Endothelial cell of umbilical vein (primary cell): ENCODE measurements at regions not wholly inside any gene's neighbourhood (a gene's known extent, or its start where the extent isn't known, plus 50 kb on each side); places are given as distances from the start of the nearest gene placed in this dataset.

ENCODE experiments used
- BruUV-seq: library from RNA; stranded (reverse); fragments of 400-500 nt; replicated peaks from 2 replicates; lab custom pipeline; 2021; lab: Mats Ljungman, UMichigan
- CTCF ChIA-PET: fragments of 300-600, 350-600 bp; sonication (Branson Sonifier 250); formaldehyde crosslinking; loops from one replicate; lab custom pipeline; 2021; ENCODE audit warnings: antibody characterized with exemption, inconsistent platforms; lab: Charles Lee
- POLR2A ChIA-PET: fragments of 300-600, 350-600 bp; sonication (Branson Sonifier 250); formaldehyde crosslinking; loops from one replicate; lab custom pipeline; 2021; ENCODE audit warnings: antibody characterized with exemption, inconsistent platforms; lab: Charles Lee
- DNase-seq: peaks from one replicate; pipeline ENCODE4 v3.0.0-alpha.2; 2011; ENCODE audit warnings: low read depth, low spot score
- FAIRE-seq: peaks from 2 replicates; lab custom pipeline; 2011; peaks lifted over from hg19 to GRCh38; lab: Jason Lieb, UNC
- H2AFZ ChIP-seq: 2 replicates; pipeline ENCODE4 v1.6.0; 2012; ENCODE audit warnings: low read depth, low read length, control low read depth, inconsistent platforms
- H3K27ac ChIP-seq: 2 replicates; pipeline ENCODE4 v1.5.1; 2011; ENCODE audit warnings: low read depth, mild to moderate bottlenecking, control low read depth, low read length, moderate library complexity; ENCODE audit not compliant: insufficient read depth
- H3K27me3 ChIP-seq, 2 experiments: 2 replicates each; pipeline versions ENCODE4 v1.6.0 to v1.6.1; 2011; ENCODE audit warnings: low read length in 2 of 2, mixed read lengths in 1 of 2; ENCODE audit not compliant: control insufficient read depth in 2 of 2, insufficient read depth in 2 of 2
- H3K36me3 ChIP-seq, 2 experiments: 2 replicates in 1 of 2; 3 replicates in 1 of 2; pipeline ENCODE4 v1.5.1; 2011; ENCODE audit warnings: low read length in 2 of 2, mild to moderate bottlenecking in 1 of 2, moderate library complexity in 1 of 2; ENCODE audit not compliant: control insufficient read depth in 2 of 2, insufficient read depth in 2 of 2; ENCODE audit errors: extremely low read depth in 1 of 2
- H3K4me1 ChIP-seq: 3 replicates; pipeline ENCODE4 v1.5.1; 2011; ENCODE audit warnings: mild to moderate bottlenecking, low read length; ENCODE audit not compliant: control insufficient read depth, insufficient read depth; ENCODE audit errors: extremely low read depth
- H3K4me2 ChIP-seq: 2 replicates; pipeline ENCODE4 v1.6.1; 2011; ENCODE audit warnings: low read length, control low read depth, mixed read lengths; ENCODE audit not compliant: insufficient read depth
- H3K4me3 ChIP-seq, 3 experiments: fragments of 200-600 bp in 1 of 3; sonication (generic), shearing (Covaris generic) in 1 of 3; replicated peaks in 1 of 3; 2 replicates each; pipeline ENCODE4 v1.5.1; 2011 to 2016; ENCODE audit warnings: control low read depth in 3 of 3, low read length in 3 of 3, mild to moderate bottlenecking in 2 of 3, inconsistent platforms in 1 of 3, low read depth in 1 of 3, moderate library complexity in 1 of 3; ENCODE audit not compliant: insufficient read depth in 1 of 3
- H3K79me2 ChIP-seq: 2 replicates; pipeline ENCODE4 v1.6.0; 2012; ENCODE audit warnings: low read length, inconsistent platforms; ENCODE audit not compliant: control insufficient read depth, insufficient read depth
- H3K9ac ChIP-seq: replicated peaks from 2 replicates; pipeline ENCODE3; 2011; ENCODE audit warnings: low read length, control low read depth; ENCODE audit not compliant: insufficient read depth; ENCODE audit errors: extremely low read depth
- H3K9me1 ChIP-seq: replicated peaks from 3 replicates; pipeline ENCODE4 v1.6.0; 2011; ENCODE audit warnings: mild to moderate bottlenecking, low read length; ENCODE audit not compliant: control insufficient read depth, insufficient read depth; ENCODE audit errors: extremely low read depth
- H3K9me3 ChIP-seq: replicated peaks from 2 replicates; pipeline ENCODE4 v1.5.1; 2012; ENCODE audit warnings: low read length, inconsistent platforms; ENCODE audit not compliant: control insufficient read depth, insufficient read depth
- H4K20me1 ChIP-seq: replicated peaks from 2 replicates; pipeline ENCODE3; 2011; ENCODE audit warnings: mild to moderate bottlenecking, low read length; ENCODE audit not compliant: control insufficient read depth, insufficient read depth; ENCODE audit errors: extremely low read depth
- EZH2 ChIP-seq: IDR thresholded peaks from 2 replicates; pipeline ENCODE4 v1.6.1; 2012; ENCODE audit warnings: borderline replicate concordance, low read depth, mild to moderate bottlenecking, moderate library complexity, low read length, inconsistent platforms; ENCODE audit not compliant: severe bottlenecking
- FOS ChIP-seq: IDR thresholded peaks from 2 replicates; pipeline ENCODE4 v1.6.1; 2011; ENCODE audit warnings: mild to moderate bottlenecking, low read length, moderate library complexity, borderline replicate concordance; ENCODE audit not compliant: insufficient read depth
- GATA2 ChIP-seq: IDR thresholded peaks from 2 replicates; pipeline ENCODE4 v1.7.0; 2011; ENCODE audit warnings: low read depth, mild to moderate bottlenecking, moderate library complexity, mixed read lengths, low read length; ENCODE audit not compliant: insufficient read length, insufficient read depth
- JUN ChIP-seq: IDR thresholded peaks from 2 replicates; pipeline ENCODE4 v1.6.1; 2011; ENCODE audit warnings: borderline replicate concordance, low read depth; ENCODE audit not compliant: insufficient read length, insufficient read depth
- MYC ChIP-seq: IDR thresholded peaks from one replicate; pipeline ENCODE4 v1.6.1; 2011; ENCODE audit warnings: mild to moderate bottlenecking, low read depth, low read length
- POLR2A ChIP-seq: IDR thresholded peaks from 2 replicates; pipeline ENCODE4 v1.6.1; 2012; ENCODE audit warnings: low read depth, mild to moderate bottlenecking, control low read depth, low read length
- POLR2AphosphoS5 ChIP-seq: IDR thresholded peaks from 2 replicates; pipeline ENCODE4 v1.6.1; 2012; ENCODE audit warnings: low read depth, mild to moderate bottlenecking, control low read depth, low read length, moderate library complexity; ENCODE audit not compliant: insufficient read depth
- dilution Hi-C: fragments of 300-500 bp; cut with MboI; formaldehyde crosslinking; loops from one replicate; pipeline ENCODE4 v1.15.0; 2019; ENCODE audit warnings: low sequenced_read_pairs; ENCODE audit not compliant: extremely low pct_ligation_motif_present
- intact Hi-C: fragments of 100-400 bp; cut with micrococcal nuclease; formaldehyde crosslinking; loops from one replicate; pipeline ENCODE4 v1.10.0; 2022
- TF ChIP-seq, protein P1 (sequence below): IDR thresholded peaks from 2 replicates; pipeline ENCODE4 v1.6.1; 2011; ENCODE audit not compliant: insufficient read depth, insufficient read length
- TF ChIP-seq, protein P2 (sequence below), 2 donors: IDR thresholded peaks; 1 replicate in 1 of 2; 2 replicates in 1 of 2; pipeline ENCODE4 v1.5.1; 2011; ENCODE audit warnings: low read length in 2 of 2, mild to moderate bottlenecking in 2 of 2, moderate library complexity in 2 of 2, control low read depth in 1 of 2, inconsistent platforms in 1 of 2, low read depth in 1 of 2; ENCODE audit not compliant: insufficient read depth in 1 of 2; ENCODE audit errors: extremely low read depth in 1 of 2

DNA sequence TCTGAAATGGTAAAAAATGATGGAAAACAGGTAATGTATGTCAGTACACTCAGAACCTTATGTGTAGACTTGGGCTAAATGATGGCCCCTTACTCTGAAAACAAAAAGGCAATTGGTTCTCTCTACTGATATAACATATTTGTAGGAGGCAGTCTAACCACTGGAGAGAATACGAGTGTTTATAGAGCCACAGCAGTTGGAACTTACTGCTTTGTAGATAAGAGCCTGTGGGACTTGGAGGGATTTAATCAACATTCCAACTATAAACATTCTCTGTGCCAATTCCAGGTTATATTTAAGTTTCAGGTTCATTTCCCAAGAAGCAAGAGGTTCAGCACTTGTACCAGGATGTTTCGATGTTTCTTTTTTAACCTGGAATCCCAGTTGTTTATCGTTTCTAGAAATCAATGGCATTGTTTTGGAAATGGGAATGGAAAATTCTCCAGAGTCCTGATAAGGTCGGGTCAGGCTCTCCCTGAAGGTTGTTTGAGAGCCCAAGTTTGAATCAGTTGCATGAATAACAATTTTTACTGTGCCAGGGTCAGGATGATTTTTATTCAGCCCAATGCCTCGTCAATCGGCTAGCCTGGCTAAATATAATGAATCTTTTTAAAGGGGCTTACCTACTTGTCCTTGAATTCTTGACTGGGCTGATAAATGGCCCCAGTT lies 278.4 kb upstream of the FAM98A start:
- TF ChIP-seq POLR2AphosphoS5 (no peak), FOS (no peak), MYC (no peak), EZH2 (no peak), POLR2A (no peak)
- Histone ChIP-seq H3K9me3 (peaks cover 2% of the 10 kb centered on the region), H2AFZ (no peak overlapping the region), H3K9me1 (no peaks in the 10 kb centered on the region), H3K4me3 (no peak overlapping the region), H3K9ac (no peak overlapping the region), H3K79me2 (no peaks in the 10 kb centered on the region), H4K20me1 (no peaks in the 10 kb centered on the region), H3K4me1 (no peaks in the 10 kb centered on the region), H3K4me2 (no peak overlapping the region), H3K27me3 (no peaks in the 10 kb centered on the region), H3K27ac (no peak overlapping the region), H3K36me3 (no peaks in the 10 kb centered on the region)
- no TSS peak for BruUV-seq
- no peak for FAIRE-seq
- DNase-seq, result no peak
- CTCF ChIA-PET, result no interaction called here
- intact Hi-C loops, result no loop called here
- POLR2A ChIA-PET, result no interaction called here
- dilution Hi-C loops, result no loop called here

GRCh38 chr2:33873076-33873605 lies 274.0 kb upstream of the FAM98A start:
- BruUV-seq, result no TSS peak

More at GRCh38 chr2:33873076-33873605, 274.0 kb upstream of the FAM98A start:
- dilution Hi-C loops, result no loop called here
- H3K9me1 ChIP-seq, result no peaks in the 10 kb centered on the region
- H3K27ac ChIP-seq, result no peak overlapping the region
- H2AFZ ChIP-seq, result no peak overlapping the region
- no peaks in the 10 kb centered on the region for H3K27me3 ChIP-seq
- no peak overlapping the region for H3K9ac ChIP-seq
- H3K4me2 ChIP-seq, result no peak overlapping the region
- no peaks in the 10 kb centered on the region for H3K36me3 ChIP-seq
- TF ChIP-seq POLR2A (no peak), JUN (no peak), MYC (no peak), FOS (no peak), GATA2 (no peak), POLR2AphosphoS5 (no peak), EZH2 (no peak)
- TF ChIP-seq, protein P1, sequence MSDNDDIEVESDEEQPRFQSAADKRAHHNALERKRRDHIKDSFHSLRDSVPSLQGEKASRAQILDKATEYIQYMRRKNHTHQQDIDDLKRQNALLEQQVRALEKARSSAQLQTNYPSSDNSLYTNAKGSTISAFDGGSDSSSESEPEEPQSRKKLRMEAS, result no peak
- TF ChIP-seq, protein P2, sequence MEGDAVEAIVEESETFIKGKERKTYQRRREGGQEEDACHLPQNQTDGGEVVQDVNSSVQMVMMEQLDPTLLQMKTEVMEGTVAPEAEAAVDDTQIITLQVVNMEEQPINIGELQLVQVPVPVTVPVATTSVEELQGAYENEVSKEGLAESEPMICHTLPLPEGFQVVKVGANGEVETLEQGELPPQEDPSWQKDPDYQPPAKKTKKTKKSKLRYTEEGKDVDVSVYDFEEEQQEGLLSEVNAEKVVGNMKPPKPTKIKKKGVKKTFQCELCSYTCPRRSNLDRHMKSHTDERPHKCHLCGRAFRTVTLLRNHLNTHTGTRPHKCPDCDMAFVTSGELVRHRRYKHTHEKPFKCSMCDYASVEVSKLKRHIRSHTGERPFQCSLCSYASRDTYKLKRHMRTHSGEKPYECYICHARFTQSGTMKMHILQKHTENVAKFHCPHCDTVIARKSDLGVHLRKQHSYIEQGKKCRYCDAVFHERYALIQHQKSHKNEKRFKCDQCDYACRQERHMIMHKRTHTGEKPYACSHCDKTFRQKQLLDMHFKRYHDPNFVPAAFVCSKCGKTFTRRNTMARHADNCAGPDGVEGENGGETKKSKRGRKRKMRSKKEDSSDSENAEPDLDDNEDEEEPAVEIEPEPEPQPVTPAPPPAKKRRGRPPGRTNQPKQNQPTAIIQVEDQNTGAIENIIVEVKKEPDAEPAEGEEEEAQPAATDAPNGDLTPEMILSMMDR (IDR thresholded peaks at IDR 0.05; ENCODE audit: extremely low read depth in 1 of 2, insufficient read depth in 1 of 2, low read depth in 1 of 2, low read length in 2 of 2), result no peak
- H4K20me1 ChIP-seq, result no peaks in the 10 kb centered on the region
- ChIA-PET CTCF (no interaction called here), POLR2A (no interaction called here)
- intact Hi-C loops, result no loop called here
- H3K4me1 ChIP-seq, result no peaks in the 10 kb centered on the region
- no peaks in the 10 kb centered on the region for H3K79me2 ChIP-seq
- FAIRE-seq (no peak), DNase-seq (no peak)
- no peak overlapping the region for H3K4me3 ChIP-seq
- H3K9me3 ChIP-seq, result peaks cover 2% of the 10 kb centered on the region
